Fibroblast of skin of back (primary cell): ENCODE measurements at regions not wholly inside any gene's neighbourhood (a gene's known extent, or its start where the extent isn't known, plus 50 kb on each side); places are given as distances from the start of the nearest gene placed in this dataset.
"Not testable (repeated sequence)": the region's sequence is repeated elsewhere in the genome, so short reads cannot be mapped to it uniquely, and the experiment has no call there.

Experiments
- DNase-seq: peaks from one replicate; pipeline ENCODE4 v3.0.0-alpha.2; 2013

GRCh38 chr13:82506805-82507414, 1375.4 kb downstream of the SLITRK1 start:
- no peak for DNase-seq

- no peak for DNase-seq
These were observed 1380.4 kb downstream of the SLITRK1 start for GRCh38 chr13:82501834-82502233.

- peak; percentile 2 for DNase-seq
These were observed 1401.9 kb downstream of the SLITRK1 start for GRCh38 chr13:82480415-82480814.

- no peak for DNase-seq
These were observed 1404.8 kb downstream of the SLITRK1 start for GRCh38 chr13:82477436-82477835.

GRCh38 chr13:82467626-82468025, 1414.6 kb downstream of the SLITRK1 start:
- no peak for DNase-seq

- DNase-seq: not testable (repeated sequence)
These were observed 1422.7 kb downstream of the SLITRK1 start for GRCh38 chr13:82459575-82459974.

- no peak for DNase-seq
These were observed 1424.1 kb downstream of the SLITRK1 start for GRCh38 chr13:82458169-82458568.

- DNase-seq: not testable (repeated sequence)
These were observed 1424.7 kb downstream of the SLITRK1 start for GRCh38 chr13:82457548-82457947.

- no peak for DNase-seq
These were observed 1434.7 kb downstream of the SLITRK1 start for GRCh38 chr13:82447416-82448077.

GRCh38 chr13:82439159-82439904, 1442.9 kb downstream of the SLITRK1 start:
- DNase-seq: no peak

- no peak for DNase-seq
These were observed 1444.0 kb downstream of the SLITRK1 start for GRCh38 chr13:82438320-82438719.

GRCh38 chr13:82436099-82436585, 1446.1 kb downstream of the SLITRK1 start:
- no peak for DNase-seq

- DNase-seq: no peak
These were observed 1449.3 kb downstream of the SLITRK1 start for GRCh38 chr13:82432949-82433348.

- no peak for DNase-seq
These were observed 1469.5 kb downstream of the SLITRK1 start for GRCh38 chr13:82412749-82413148.

- no peak for DNase-seq
These were observed 1475.0 kb downstream of the SLITRK1 start for GRCh38 chr13:82407321-82407720.

- DNase-seq: no peak
These were observed 1507.6 kb downstream of the SLITRK1 start for GRCh38 chr13:82374719-82375118.

- DNase-seq: peak; percentile 38
These were observed 1512.0 kb downstream of the SLITRK1 start for GRCh38 chr13:82370316-82370715.

GRCh38 chr13:82364525-82364924, 1517.7 kb downstream of the SLITRK1 start:
- no peak for DNase-seq

GRCh38 chr13:82358284-82358683, 1524.0 kb downstream of the SLITRK1 start:
- DNase-seq: peak; percentile 17

GRCh38 chr13:82356667-82357410, 1525.4 kb downstream of the SLITRK1 start:
- DNase-seq: no peak

GRCh38 chr13:82344867-82345266, 1537.4 kb downstream of the SLITRK1 start:
- no peak for DNase-seq

- DNase-seq: no peak
These were observed 1541.2 kb downstream of the SLITRK1 start for GRCh38 chr13:82341116-82341515.

GRCh38 chr13:82330499-82330898, 1551.8 kb downstream of the SLITRK1 start:
- peak; percentile 23 for DNase-seq
